ENCODE measurements at regions not wholly inside any gene's neighbourhood (a gene's known extent, or its start where the extent isn't known, plus 50 kb on each side); places are given as distances from the start of the nearest gene placed in this dataset.

DNA sequence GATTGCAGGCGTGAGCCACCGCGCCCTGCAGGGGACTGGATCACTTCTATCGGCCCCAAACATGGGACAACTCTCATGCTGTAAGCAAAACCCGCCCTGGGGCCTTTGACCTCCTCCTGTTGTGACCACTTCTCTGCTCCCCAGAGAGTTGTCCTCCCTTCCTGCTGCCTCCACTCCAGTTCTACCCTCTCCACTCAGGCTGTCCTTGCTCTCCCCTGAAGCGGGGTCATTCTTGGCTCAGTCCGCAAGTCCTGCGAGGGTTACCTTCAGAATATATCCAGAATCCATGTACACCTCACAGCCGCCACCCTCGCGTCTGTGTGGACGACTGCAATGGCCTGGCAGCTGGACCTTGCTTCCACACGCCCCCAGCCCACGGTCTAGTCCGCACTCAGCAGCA is 273.7 kb downstream of the PBX3 start (continued):
- TF ChIP-seq, protein P1, sequence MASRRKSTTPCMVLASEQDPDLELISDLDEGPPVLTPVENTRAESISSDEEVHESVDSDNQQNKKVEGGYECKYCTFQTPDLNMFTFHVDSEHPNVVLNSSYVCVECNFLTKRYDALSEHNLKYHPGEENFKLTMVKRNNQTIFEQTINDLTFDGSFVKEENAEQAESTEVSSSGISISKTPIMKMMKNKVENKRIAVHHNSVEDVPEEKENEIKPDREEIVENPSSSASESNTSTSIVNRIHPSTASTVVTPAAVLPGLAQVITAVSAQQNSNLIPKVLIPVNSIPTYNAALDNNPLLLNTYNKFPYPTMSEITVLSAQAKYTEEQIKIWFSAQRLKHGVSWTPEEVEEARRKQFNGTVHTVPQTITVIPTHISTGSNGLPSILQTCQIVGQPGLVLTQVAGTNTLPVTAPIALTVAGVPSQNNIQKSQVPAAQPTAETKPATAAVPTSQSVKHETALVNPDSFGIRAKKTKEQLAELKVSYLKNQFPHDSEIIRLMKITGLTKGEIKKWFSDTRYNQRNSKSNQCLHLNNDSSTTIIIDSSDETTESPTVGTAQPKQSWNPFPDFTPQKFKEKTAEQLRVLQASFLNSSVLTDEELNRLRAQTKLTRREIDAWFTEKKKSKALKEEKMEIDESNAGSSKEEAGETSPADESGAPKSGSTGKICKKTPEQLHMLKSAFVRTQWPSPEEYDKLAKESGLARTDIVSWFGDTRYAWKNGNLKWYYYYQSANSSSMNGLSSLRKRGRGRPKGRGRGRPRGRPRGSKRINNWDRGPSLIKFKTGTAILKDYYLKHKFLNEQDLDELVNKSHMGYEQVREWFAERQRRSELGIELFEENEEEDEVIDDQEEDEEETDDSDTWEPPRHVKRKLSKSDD (conservative IDR thresholded peaks at IDR 0.05; ENCODE audit: low read length): no peak
- TF ChIP-seq, protein P2, sequence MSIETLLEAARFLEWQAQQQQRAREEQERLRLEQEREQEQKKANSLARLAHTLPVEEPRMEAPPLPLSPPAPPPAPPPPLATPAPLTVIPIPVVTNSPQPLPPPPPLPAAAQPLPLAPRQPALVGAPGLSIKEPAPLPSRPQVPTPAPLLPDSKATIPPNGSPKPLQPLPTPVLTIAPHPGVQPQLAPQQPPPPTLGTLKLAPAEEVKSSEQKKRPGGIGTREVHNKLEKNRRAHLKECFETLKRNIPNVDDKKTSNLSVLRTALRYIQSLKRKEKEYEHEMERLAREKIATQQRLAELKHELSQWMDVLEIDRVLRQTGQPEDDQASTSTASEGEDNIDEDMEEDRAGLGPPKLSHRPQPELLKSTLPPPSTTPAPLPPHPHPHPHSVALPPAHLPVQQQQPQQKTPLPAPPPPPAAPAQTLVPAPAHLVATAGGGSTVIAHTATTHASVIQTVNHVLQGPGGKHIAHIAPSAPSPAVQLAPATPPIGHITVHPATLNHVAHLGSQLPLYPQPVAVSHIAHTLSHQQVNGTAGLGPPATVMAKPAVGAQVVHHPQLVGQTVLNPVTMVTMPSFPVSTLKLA (conservative IDR thresholded peaks at IDR 0.05): no peak
- no peak for TF ChIP-seq PCBP2 (IDR thresholded peaks at IDR 0.05; ENCODE audit: low read depth, low read length, poor library complexity, severe bottlenecking)

DNA sequence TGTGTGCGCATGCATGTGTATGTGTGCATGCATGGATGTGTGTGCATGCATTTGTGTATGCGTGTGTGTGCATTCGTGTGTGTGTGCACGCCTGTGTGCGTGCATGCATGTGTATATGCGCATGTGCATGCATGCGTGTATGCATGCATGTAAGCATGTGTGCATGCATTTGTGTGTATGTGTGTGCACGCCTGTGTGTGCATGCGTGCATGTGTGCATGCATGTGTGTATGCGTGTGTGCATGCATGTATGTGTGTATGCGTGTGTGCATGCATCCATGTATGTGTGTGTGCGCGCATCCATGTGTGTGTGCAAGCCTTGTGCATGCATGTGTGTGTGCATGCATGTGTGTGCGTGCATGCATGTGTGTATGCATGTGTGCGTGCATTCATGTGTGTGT is 276.8 kb downstream of the PBX3 start:
- POLR2A ChIA-PET: interaction anchor here (0.5 kb wide), 1 partner anchor 8 kb away, joined by 3 read pairs; no protein-coding TSS in a partner anchor
- Histone ChIP-seq H3K9ac (ENCODE audit: insufficient read depth in 1 of 2, low read depth in 2 of 2, low read length in 2 of 2) (no peak overlapping the region), H3K27ac (ENCODE audit: extremely low read depth, low read depth, low read length) (no peak overlapping the region), H3K4me2 (ENCODE audit: insufficient read depth, low read length) (no peak overlapping the region), H3K4me1 (replicated peaks in 1 of 2; ENCODE audit: control insufficient read depth in 2 of 2, insufficient read depth in 2 of 2, low read length in 2 of 2) (no peaks in the 10 kb centered on the region), H3K4me3 (no peak overlapping the region), H4K20me1 (replicated peaks; ENCODE audit: control insufficient read depth, insufficient read depth, low read length) (no peaks in the 10 kb centered on the region), H2AFZ (ENCODE audit: low read depth, low read length) (no peak overlapping the region), H3K9me1 (ENCODE audit: control insufficient read depth, insufficient read depth, low read length) (no peaks in the 10 kb centered on the region), H3K36me3 (ENCODE audit: control insufficient read depth, insufficient read depth, low read length) (no peaks in the 10 kb centered on the region), H3K27me3 (ENCODE audit: control insufficient read depth in 2 of 2, insufficient read depth in 2 of 2, low read length in 2 of 2) (peaks cover 7 to 21% of the 10 kb centered on the region in 2 experiments; a peak in 3 of 5 replicates), H3K9me3 (replicated peaks; ENCODE audit: control insufficient read depth, insufficient read depth, low read depth, low read length) (no peaks in the 10 kb centered on the region), H3K79me2 (ENCODE audit: control insufficient read depth, insufficient read depth, low read length) (no peaks in the 10 kb centered on the region)
- 40% methylated on average over 15 of the region's 15 CpGs for WGBS (ENCODE audit: insufficient coverage, low coverage, missing lambda C conversion rate)
- in situ Hi-C loops (cut with MboI): no loop called here
- no TSS peak for BruUV-seq (replicated peaks)
- intact Hi-C loops (cut with micrococcal nuclease): no loop called here
- no peak for ATAC-seq
- CTCF ChIA-PET (ENCODE audit: low intra/inter-chr PET ratio): no interaction called here
- DNase-seq (ENCODE audit: extremely low read depth in 1 of 4, low spot score in 3 of 4): no peak
- FAIRE-seq: no peak
- TF ChIP-seq, protein P2 (conservative IDR thresholded peaks at IDR 0.05): no peak
- TF ChIP-seq, protein P3, sequence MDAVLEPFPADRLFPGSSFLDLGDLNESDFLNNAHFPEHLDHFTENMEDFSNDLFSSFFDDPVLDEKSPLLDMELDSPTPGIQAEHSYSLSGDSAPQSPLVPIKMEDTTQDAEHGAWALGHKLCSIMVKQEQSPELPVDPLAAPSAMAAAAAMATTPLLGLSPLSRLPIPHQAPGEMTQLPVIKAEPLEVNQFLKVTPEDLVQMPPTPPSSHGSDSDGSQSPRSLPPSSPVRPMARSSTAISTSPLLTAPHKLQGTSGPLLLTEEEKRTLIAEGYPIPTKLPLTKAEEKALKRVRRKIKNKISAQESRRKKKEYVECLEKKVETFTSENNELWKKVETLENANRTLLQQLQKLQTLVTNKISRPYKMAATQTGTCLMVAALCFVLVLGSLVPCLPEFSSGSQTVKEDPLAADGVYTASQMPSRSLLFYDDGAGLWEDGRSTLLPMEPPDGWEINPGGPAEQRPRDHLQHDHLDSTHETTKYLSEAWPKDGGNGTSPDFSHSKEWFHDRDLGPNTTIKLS (IDR thresholded peaks at IDR 0.05; ENCODE audit: borderline replicate concordance, low read depth): no peak
- no peak for TF ChIP-seq NFATC3 (IDR thresholded peaks at IDR 0.05)
- TF ChIP-seq, protein P4, sequence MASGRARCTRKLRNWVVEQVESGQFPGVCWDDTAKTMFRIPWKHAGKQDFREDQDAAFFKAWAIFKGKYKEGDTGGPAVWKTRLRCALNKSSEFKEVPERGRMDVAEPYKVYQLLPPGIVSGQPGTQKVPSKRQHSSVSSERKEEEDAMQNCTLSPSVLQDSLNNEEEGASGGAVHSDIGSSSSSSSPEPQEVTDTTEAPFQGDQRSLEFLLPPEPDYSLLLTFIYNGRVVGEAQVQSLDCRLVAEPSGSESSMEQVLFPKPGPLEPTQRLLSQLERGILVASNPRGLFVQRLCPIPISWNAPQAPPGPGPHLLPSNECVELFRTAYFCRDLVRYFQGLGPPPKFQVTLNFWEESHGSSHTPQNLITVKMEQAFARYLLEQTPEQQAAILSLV (tag; IDR thresholded peaks at IDR 0.05): no peak

Data from K562 (cell line).